SJCRH30 (cell line): ENCODE measurements at regions not wholly inside any gene's neighbourhood (a gene's known extent, or its start where the extent isn't known, plus 50 kb on each side); places are given as distances from the start of the nearest gene placed in this dataset.

Experiments used
- DNase-seq, 2 experiments: peaks; one replicate each; pipeline ENCODE4 v3.0.0-alpha.2; 2015 to 2020
- H3K27ac ChIP-seq: fragments of 250-450 bp; sonication (Bioruptor Pico); 2 replicates; pipeline ENCODE4 v1.5.1; 2020; ENCODE audit warnings: mild to moderate bottlenecking, moderate library complexity
- H3K27me3 ChIP-seq: fragments of 250-450 bp; sonication (Bioruptor Pico); 2 replicates; pipeline ENCODE4 v1.5.1; 2020; ENCODE audit warnings: mild to moderate bottlenecking, moderate library complexity
- H3K36me3 ChIP-seq: fragments of 250-450 bp; sonication (Bioruptor Pico); 2 replicates; pipeline ENCODE4 v1.5.1; 2020; ENCODE audit warnings: mild to moderate bottlenecking, moderate library complexity
- H3K4me1 ChIP-seq: fragments of 250-450 bp; sonication (Bioruptor Pico); 2 replicates; pipeline ENCODE4 v1.5.1; 2020; ENCODE audit warnings: mild to moderate bottlenecking, moderate library complexity
- H3K4me3 ChIP-seq: fragments of 250-450 bp; sonication (Bioruptor Pico); 2 replicates; pipeline ENCODE4 v1.5.1; 2020; ENCODE audit warnings: mild to moderate bottlenecking, moderate library complexity
- H3K9me3 ChIP-seq: fragments of 250-450 bp; sonication (Bioruptor Pico); replicated peaks from 2 replicates; pipeline ENCODE4 v1.5.1; 2020; ENCODE audit warnings: mild to moderate bottlenecking, moderate library complexity

GRCh38 chr15:38707802-38708671 lies 143.4 kb upstream of the RASGRP1 start:
- no peaks in the 10 kb centered on the region for H3K9me3 ChIP-seq
- H3K27ac ChIP-seq, result no peak overlapping the region
- H3K4me1 ChIP-seq, result peaks cover 21% of the 10 kb centered on the region
- no peak overlapping the region for H3K4me3 ChIP-seq
- peak; percentile 35 to 82 for DNase-seq
- no peaks in the 10 kb centered on the region for H3K27me3 ChIP-seq
- no peaks in the 10 kb centered on the region for H3K36me3 ChIP-seq

- peaks cover 26% of the 10 kb centered on the region for H3K4me1 ChIP-seq
- no peaks in the 10 kb centered on the region for H3K36me3 ChIP-seq
- H3K27me3 ChIP-seq, result no peaks in the 10 kb centered on the region
- no peak overlapping the region for H3K27ac ChIP-seq
- no peaks in the 10 kb centered on the region for H3K9me3 ChIP-seq
- no peak for DNase-seq
- H3K4me3 ChIP-seq, result no peak overlapping the region
Observed at GRCh38 chr15:38708672-38709180, 144.1 kb upstream of the RASGRP1 start.

- Histone ChIP-seq H3K36me3 (no peaks in the 10 kb centered on the region), H3K4me3 (no peak overlapping the region), H3K27me3 (no peaks in the 10 kb centered on the region), H3K4me1 (peaks cover 31% of the 10 kb centered on the region), H3K9me3 (no peaks in the 10 kb centered on the region), H3K27ac (no peak overlapping the region)
- no peak for DNase-seq
Observed at GRCh38 chr15:38709196-38709595, 144.6 kb upstream of the RASGRP1 start.

DNA sequence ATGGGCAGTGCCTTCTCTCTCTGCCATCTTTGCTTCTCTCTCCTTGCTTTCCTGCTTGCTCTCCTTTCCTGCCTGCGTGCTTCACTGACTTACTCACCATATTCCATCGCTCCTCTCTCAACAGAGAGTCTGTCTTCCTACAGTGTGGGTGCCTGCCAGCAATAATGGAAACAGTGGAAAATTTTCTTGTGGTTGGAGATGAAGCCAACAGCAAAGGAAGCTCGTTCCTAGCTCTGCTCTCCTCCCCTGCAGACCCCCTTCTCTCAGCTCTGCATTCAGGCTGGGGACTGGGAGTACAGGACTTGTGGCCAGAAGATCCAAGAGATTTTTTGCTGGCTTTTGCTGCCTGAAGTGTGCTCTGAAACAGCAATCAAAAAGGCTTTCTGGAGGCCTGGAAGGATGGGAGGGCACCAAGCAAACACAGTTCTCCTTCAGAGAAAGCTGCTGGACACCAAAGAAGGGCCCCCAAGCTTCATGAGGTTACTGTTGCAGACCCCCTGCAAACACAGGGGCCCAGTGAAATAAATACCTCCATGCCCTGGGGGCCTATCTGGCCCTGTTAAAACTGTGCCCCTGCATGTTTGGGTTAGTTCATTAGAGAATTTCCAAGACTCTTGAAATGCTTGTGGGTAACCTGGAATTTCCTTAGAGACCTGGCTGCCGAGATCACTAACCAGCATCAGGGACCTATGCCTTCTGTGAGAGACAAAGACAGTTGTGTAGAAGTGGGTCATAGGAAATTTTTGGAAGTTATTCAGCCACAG lies 149.9 kb upstream of the RASGRP1 start:
- no peaks in the 10 kb centered on the region for H3K36me3 ChIP-seq
- H3K27ac ChIP-seq, result peak overlapping the region; percentile 82
- H3K4me1 ChIP-seq, result peaks cover 25% of the 10 kb centered on the region
- H3K27me3 ChIP-seq, result no peaks in the 10 kb centered on the region
- H3K9me3 ChIP-seq, result 0 out of 2 replicates have a peak, but pooled peaks cover 4% of the 10 kb centered on the region
- no peak overlapping the region for H3K4me3 ChIP-seq
- DNase-seq, result peak; percentile 78 to 83

- Histone ChIP-seq H3K4me3 (no peak overlapping the region), H3K4me1 (no peaks in the 10 kb centered on the region), H3K36me3 (no peaks in the 10 kb centered on the region), H3K27me3 (no peaks in the 10 kb centered on the region), H3K27ac (no peak overlapping the region), H3K9me3 (no peaks in the 10 kb centered on the region)
- DNase-seq, result no peak
Observed at GRCh38 chr15:38720893-38721567, 156.4 kb upstream of the RASGRP1 start.

DNA sequence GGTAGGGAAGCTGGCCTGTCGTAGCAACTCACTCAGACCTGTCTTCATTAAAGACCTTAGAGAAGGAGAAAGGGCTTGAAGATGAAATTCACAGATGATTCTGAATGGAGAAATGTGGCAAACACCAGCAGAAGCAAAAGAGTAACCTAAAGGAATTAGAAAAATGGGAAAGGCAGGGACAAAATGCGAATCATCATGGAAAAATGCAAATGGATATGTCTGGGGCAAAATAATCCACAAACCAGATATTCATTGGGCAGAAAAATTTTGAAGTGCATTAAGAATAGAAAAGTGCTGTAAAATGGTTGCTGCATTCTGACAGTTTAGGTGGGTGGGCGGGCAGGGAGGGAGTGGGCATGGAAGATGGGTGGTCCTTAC lies 156.9 kb upstream of the RASGRP1 start:
- Histone ChIP-seq H3K4me1 (no peaks in the 10 kb centered on the region), H3K27me3 (no peaks in the 10 kb centered on the region), H3K27ac (no peak overlapping the region), H3K4me3 (no peak overlapping the region), H3K9me3 (no peaks in the 10 kb centered on the region), H3K36me3 (no peaks in the 10 kb centered on the region)
- DNase-seq, result no peak

GRCh38 chr15:38722236-38722635 lies 157.6 kb upstream of the RASGRP1 start:
- no peak overlapping the region for H3K4me3 ChIP-seq
- H3K27me3 ChIP-seq, result no peaks in the 10 kb centered on the region
- no peak overlapping the region for H3K27ac ChIP-seq
- no peak for DNase-seq
- H3K36me3 ChIP-seq, result no peaks in the 10 kb centered on the region
- H3K9me3 ChIP-seq, result no peaks in the 10 kb centered on the region
- H3K4me1 ChIP-seq, result no peaks in the 10 kb centered on the region

- H3K9me3 ChIP-seq, result no peaks in the 10 kb centered on the region
- DNase-seq, result no peak
- no peaks in the 10 kb centered on the region for H3K4me1 ChIP-seq
- no peaks in the 10 kb centered on the region for H3K27me3 ChIP-seq
- H3K4me3 ChIP-seq, result no peak overlapping the region
- H3K27ac ChIP-seq, result no peak overlapping the region
- no peaks in the 10 kb centered on the region for H3K36me3 ChIP-seq
Observed at GRCh38 chr15:38724827-38725226, 160.2 kb upstream of the RASGRP1 start.

DNA sequence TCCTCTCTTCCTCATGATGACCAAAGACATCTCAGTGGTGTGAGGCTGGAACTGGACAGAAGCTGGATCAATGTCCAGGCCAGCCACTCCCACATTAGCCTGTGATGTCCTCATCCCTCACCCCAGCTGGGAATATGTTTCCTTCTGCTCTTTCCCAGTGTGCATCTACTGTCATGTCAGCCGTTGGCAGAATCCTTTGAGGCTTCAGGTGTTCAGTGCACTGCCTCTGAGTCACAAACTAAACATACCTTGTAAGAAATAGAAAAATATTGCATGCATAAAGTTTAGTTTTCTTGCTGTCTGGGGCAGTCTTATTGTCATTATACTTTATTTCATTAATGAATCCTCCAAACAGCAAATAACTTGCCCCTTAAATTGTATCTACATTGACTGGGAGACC lies 161.6 kb upstream of the RASGRP1 start:
- DNase-seq, result no peak
- Histone ChIP-seq H3K9me3 (no peaks in the 10 kb centered on the region), H3K36me3 (no peaks in the 10 kb centered on the region), H3K27me3 (no peaks in the 10 kb centered on the region), H3K4me1 (no peaks in the 10 kb centered on the region), H3K27ac (no peak overlapping the region), H3K4me3 (no peak overlapping the region)

GRCh38 chr15:38733331-38733730 lies 168.7 kb upstream of the RASGRP1 start:
- no peaks in the 10 kb centered on the region for H3K36me3 ChIP-seq
- no peaks in the 10 kb centered on the region; the same call in 1 of the 2 replicates for H3K4me1 ChIP-seq
- no peaks in the 10 kb centered on the region for H3K9me3 ChIP-seq
- no peak for DNase-seq
- H3K4me3 ChIP-seq, result no peak overlapping the region
- no peak overlapping the region for H3K27ac ChIP-seq
- no peaks in the 10 kb centered on the region for H3K27me3 ChIP-seq

DNA sequence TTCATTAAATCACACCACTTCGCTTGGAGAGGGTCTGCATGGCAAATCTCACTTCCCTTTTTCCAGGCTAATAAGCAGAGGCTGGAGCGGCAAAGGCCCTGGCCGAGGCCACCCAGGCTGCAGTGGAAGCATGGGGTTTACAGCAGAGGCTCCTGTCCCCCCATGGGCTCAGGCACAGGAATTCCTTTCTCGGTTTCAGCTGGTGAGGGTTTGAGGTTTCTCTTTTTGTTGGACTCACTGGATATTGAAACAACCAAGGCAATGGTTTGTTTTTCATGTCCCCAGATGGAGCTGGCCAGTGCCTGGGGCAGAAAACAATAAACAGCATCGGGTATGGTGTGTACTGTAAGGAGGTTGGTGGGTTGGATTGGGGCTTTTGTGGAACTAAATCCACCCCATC lies 175.6 kb upstream of the RASGRP1 start:
- H3K27me3 ChIP-seq, result no peaks in the 10 kb centered on the region
- DNase-seq, result peak; percentile 81 to 82
- H3K4me3 ChIP-seq, result no peak overlapping the region; the same call in 1 of the 2 replicates
- peaks cover 17% of the 10 kb centered on the region for H3K4me1 ChIP-seq
- H3K36me3 ChIP-seq, result no peaks in the 10 kb centered on the region
- H3K9me3 ChIP-seq, result no peaks in the 10 kb centered on the region
- peak overlapping the region; percentile 39; the same call in 1 of the 2 replicates for H3K27ac ChIP-seq

- Histone ChIP-seq H3K27me3 (no peaks in the 10 kb centered on the region), H3K4me3 (no peak overlapping the region)
- DNase-seq, result no peak
Observed at GRCh38 chr15:38743147-38743546, 178.5 kb upstream of the RASGRP1 start.

DNA sequence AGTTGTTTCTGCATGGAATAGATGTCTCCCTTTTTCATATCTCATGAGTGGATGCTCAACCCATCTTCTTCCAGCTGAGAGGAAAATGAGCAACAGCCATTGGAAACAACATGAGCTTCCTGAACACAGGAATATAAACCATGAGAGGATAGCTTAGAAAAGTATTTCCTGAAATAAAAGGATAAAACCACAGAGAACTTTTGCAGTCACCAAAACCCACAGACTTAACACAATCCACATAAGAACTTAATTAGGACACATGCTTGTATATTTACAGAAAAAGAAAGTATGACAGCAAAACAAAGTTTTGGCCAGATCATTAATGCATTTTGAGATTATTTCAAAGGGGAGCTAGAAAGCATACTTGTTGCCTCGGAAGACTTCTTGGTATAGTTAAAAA lies 180.5 kb upstream of the RASGRP1 start:
- DNase-seq, result no peak

More at GRCh38 chr15:38743147-38743546, 178.5 kb upstream of the RASGRP1 start:
- Histone ChIP-seq H3K4me1 (peaks cover 23% of the 10 kb centered on the region; the same call in 1 of the 2 replicates), H3K9me3 (no peaks in the 10 kb centered on the region), H3K27ac (no peak overlapping the region), H3K36me3 (no peaks in the 10 kb centered on the region)

GRCh38 chr15:38745626-38746025 lies 181.0 kb upstream of the RASGRP1 start:
- Histone ChIP-seq H3K27ac (no peak overlapping the region), H3K36me3 (no peaks in the 10 kb centered on the region), H3K4me3 (no peak overlapping the region), H3K27me3 (no peaks in the 10 kb centered on the region), H3K9me3 (no peaks in the 10 kb centered on the region), H3K4me1 (peaks cover 13% of the 10 kb centered on the region; the same call in 1 of the 2 replicates)
- DNase-seq, result no peak

More for the DNA sequence above, 180.5 kb upstream of the RASGRP1 start:
- Histone ChIP-seq H3K27ac (no peak overlapping the region), H3K36me3 (no peaks in the 10 kb centered on the region), H3K27me3 (no peaks in the 10 kb centered on the region), H3K4me1 (peaks cover 17% of the 10 kb centered on the region; the same call in 1 of the 2 replicates), H3K4me3 (no peak overlapping the region), H3K9me3 (no peaks in the 10 kb centered on the region)
